ENCODE measurements at regions not wholly inside any gene's neighbourhood (a gene's known extent, or its start where the extent isn't known, plus 50 kb on each side); places are given as distances from the start of the nearest gene placed in this dataset.

- TF ChIP-seq CTCF (IDR thresholded peaks at IDR 0.05) (no peak), EP300 (IDR thresholded peaks at IDR 0.05; ENCODE audit: low read depth) (no peak), POLR2A (IDR thresholded peaks at IDR 0.05) (no peak), POLR2AphosphoS5 (IDR thresholded peaks at IDR 0.05) (no peak)
Measured at GRCh38 chr1:95640746-95641145, 406.7 kb downstream of the RWDD3 start.
